GM21360 (cell line): ENCODE measurements at regions not wholly inside any gene's neighbourhood (a gene's known extent, or its start where the extent isn't known, plus 50 kb on each side); places are given as distances from the start of the nearest gene placed in this dataset.
"Not testable (repeated sequence)": the region's sequence is repeated elsewhere in the genome, so short reads cannot be mapped to it uniquely, and the experiment has no call there.

Source experiments
- ATAC-seq: cut with Tn5 transposase; IDR thresholded peaks from one replicate; pipeline ENCODE4 v1.9.1; 2021; ENCODE audit warnings: mild to moderate bottlenecking, moderate library complexity; ENCODE audit not compliant: unreplicated experiment

DNA sequence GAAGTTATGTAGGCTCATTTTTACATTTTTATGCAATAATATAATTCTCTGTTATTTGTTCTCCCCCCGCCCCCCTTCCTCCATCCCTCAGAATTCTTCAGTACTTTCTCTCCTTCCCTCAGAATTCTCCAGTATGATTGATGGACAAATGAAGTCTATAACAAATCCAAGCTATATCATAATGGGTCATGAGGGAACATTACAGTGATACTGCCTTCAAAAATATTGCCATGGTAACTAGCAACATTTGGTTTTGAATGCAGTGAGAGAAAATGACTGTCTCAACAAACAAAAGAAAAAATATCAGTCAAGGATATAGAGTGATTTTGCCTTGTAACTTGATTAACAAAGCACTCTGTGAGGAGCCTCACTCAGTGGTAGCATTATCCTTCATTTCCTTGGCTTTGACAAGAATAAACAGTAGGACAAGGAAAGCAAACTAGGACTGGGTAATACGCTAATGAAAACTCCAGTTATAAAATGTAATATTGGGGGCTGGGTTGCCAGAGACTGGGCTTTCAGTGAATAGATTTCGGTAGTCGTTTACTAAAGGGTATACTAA, 392.9 kb upstream of the CRIM1 start:
- ATAC-seq, result no peak

DNA sequence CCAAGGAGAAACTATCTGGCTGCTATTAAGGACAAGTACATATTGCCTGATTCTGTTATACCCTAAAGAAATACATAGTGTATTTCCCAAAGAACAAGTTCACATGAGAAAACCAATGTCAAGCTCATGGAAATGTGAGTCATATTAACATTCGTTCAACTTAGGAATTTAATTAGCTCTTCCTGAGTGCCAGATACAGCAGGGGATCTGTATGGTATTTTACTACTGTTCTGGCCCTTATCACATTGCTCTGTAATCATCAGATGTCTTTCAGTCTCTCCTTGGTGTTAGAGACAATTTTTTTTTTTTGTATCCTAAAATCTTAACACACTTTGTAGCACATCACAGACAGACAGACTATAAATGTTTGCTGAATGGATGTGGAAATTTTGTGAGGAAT, 395.0 kb upstream of the CRIM1 start:
- no peak for ATAC-seq

DNA sequence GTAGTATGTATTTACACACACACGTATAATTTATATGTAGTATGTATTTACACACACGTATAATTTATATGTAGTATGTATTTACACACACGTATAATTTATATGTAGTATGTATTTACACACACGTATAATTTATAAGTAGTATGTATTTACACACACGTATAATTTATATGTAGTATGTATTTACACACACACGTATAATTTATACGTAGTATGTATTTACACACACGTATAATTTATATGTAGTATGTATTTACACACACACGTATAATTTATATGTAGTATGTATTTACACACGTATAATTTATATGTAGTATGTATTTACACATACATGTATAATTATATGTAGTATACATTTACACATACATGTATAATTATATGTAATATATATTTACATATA, 398.5 kb upstream of the CRIM1 start:
- not testable (repeated sequence) for ATAC-seq

DNA sequence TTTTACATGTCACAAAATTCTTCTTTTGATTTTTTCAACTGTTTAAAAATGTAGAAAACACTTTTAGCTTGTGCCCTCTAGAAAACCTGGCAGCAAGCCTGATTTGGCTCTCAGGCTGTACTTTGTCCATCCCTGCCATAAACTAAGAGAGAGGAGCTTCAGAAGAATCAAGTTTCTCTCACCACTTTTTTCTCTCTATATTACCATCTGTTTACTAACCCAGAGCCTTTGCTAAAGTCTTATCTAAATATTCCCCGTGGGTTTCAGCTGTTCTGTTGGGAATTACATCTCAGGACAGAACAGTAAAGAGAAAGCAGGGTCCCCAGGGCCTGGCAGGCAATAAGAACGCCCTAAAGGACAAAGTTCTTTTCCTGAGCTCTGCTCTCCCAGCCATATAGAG, 409.1 kb upstream of the CRIM1 start:
- ATAC-seq, result no peak

DNA sequence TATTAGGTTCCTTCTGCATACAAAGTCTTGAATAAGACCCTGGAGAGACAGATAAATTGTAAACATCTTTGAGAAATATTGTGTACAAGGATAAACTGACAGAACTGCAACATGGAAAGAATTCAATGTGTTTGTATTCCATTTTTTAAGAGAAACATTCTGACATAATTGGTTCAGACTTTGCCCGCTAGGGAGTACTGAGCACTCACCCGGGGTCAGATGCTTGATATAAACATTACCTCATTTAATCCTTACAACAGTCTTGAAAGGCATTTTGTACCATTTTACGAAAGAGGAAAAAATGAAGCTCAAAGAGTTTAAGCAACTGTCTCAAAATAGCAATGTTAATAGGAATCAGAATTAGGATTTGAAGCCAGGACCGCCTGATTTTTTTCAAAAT, 416.7 kb upstream of the CRIM1 start:
- no peak for ATAC-seq

DNA sequence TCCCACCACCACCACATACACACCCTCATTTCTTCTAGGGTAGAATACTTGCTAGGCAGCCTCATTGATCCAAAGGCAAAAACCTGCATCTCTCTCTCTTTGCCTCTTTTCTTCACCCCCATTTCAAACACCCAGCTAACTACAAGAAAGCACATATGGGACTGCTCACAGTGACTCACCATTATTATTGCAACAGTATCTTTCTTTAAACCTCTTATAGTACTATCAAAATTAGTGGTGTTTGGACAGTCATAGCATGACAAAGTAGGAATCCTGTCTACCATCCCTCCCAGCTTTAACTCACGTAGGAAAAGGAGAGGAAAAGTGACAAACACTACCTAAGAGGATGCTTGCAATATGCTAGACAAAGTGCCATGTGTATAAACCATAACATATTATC, 422.5 kb upstream of the CRIM1 start:
- no peak for ATAC-seq

DNA sequence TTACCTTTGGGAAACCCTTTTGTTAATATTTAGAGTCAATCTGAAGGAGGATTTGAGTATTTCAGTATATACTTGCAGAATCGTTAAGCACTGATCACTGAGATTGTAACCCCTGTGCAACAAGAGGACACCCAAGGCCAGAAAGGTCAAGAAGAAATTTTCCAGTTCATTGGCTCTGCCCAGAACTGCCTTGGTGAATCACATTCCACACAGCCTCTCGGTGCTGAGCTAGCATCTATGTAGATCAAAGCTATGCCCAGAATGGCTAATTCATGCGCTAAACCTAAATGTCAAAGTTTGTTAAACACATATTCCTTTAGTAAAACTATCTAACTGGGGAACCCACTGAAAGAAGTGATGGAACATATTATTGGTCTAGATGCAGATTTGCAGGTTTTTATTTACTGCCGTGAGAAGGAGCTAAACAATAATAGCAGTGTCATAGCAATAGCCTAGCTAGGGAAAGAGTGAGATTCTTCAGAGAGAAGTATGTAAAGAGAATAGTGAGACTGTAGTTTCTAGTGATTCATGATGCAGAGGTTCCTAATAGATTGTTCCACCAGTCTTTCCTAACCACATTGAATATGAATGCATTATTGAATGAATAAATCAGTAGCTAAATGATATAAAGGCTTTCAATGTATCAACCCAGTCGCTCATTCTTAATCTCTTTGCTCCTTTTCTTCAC, 423.2 kb upstream of the CRIM1 start:
- ATAC-seq, result no peak

DNA sequence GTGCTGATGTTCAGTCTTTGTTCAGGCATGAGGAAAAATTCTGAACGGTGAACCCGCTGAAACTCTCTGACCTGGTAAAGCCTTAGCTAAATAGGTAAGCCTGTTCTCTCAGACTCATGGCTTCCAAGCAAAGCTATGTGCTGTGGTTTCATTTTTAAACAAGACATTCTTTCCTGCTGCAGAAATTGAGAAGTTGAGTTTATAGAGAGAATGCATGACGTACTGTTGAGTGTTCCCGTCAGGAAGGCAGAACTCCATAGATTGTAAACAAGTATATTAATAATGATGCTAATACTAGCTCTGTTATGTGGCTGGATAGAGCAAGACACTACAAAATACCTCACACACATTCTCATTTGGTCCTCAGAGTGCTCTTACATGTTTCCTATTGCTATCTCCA, 424.0 kb upstream of the CRIM1 start:
- no peak for ATAC-seq

DNA sequence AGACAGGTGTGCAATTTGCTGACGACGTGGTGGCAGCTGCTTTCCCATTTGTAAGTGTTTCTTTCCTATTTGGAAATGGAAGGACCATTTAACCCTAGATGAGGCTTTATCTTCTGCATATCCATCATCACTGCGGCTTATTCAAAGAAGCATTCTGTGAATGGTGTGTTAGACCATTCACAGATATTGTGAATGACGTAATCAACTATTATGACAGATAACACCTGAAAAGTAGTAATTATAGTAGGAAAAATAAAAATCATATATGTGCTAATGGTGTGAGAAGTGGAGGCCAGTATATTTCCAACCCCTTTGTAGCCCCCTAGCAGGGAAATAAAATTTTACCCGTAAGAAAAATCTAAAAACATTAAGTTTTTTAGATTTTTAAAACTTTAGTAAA, 424.5 kb upstream of the CRIM1 start:
- no peak for ATAC-seq

DNA sequence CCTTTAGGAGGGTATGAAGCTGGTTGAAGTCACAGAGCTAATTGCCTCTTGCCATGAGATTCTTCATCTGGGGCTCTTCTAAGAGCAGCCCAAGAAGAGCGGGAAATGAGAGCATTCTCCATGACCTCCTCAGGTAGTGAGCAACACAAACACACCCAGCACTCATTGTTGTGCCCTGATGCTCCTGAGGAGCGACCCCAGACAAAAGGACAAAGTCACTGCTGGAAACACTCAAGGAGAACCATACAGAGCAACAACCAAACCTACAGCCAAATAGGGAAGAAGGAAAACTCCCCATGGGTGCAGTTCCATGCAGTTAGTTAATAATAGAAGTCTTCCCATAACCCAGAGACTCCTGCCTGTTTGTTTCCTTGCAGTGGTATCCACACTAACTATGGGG, 426.0 kb upstream of the CRIM1 start:
- ATAC-seq, result no peak

DNA sequence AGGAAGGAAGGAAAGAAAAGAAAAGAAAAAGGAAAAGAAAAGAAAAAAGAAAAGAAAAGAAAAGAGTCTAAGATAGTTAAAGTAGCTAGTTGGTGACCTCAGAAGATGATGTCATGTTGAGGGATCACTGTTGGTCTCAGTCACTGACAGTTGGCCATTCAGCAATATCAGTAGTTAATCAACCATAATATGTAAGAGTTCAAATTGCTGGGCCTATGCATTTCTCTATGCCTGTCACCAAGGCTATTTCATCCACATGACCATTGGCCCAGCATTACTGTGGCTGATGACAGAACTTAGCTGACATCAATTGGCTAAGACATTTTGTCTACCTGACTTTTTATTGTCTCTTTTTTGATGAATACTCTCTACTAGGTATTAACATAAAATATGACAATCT, 435.5 kb upstream of the CRIM1 start:
- no peak for ATAC-seq

DNA sequence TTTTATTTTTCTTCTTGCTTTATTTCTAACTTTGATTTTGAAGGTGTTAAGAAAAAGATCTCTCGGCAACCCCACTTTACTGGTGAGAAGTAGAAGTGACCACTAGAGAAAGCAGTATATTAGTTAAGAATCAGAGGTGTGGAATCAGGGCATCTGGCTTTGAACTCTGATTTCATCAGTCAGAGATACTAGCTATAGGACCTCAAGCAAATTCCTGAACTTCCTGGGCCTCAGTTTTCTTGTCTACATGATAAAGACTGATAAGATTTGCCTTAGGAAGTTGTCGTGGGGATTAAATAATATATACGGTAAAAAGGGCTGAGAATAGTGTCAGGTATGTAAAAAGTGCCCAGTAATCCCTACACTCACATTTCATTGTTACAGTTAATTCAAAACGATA, 440.3 kb upstream of the CRIM1 start:
- ATAC-seq, result no peak

DNA sequence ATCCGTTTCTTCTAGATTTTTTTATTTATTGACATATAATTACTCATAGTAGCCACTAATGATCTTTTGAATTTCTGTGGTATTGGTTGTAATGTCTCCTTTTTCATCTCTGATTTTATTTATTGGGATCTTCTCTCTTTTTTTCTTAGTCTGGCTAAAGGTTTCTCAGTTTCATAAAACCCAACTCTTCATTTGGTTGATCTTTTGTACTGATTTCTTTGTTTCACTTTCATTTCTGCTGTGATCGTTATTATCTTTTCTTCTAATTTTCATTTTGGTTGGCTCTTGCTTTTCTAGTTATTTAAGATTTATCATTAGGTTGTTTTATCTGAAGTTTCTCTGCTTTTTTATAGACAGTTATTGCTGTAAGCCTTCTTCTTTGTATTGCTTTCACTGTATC, 463.6 kb upstream of the CRIM1 start:
- no peak for ATAC-seq

DNA sequence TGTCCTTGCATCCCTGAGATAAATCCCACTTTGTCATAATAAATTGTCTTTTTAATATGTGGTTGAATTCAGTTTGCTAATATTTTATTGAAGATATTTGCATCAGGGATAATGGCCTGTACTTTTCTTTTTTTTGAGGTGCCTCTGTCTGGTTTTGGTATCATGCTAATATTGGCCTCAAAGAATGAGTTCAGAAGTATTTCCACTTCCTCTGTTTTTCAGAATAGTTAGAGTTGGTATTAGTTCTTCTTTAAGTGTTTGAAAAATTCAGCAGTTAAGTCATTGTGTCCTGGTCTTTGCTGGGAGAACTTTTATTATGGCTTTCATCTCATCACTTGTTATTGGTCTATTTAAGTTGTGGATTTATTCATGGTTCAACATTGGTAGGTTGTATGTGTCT, 464.1 kb upstream of the CRIM1 start:
- ATAC-seq, result no peak

DNA sequence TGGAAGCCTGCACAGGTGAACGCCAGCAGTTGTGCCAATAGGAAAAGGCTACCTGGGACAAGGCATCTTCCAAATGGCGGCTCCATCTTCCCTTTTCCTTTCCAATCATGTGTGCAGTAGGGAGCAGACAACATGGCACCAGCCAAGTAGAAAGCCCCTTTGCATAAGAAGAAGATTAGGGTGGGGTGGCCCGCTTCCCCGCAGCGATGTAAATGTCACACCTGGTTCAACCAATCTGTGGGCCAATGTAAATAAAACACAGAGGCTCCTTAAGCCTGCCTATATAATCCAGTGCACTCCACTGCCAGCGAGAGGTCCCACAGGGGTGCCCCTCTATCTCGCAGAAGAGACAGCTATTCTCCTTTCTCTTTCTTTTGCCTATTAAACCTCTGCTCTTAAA, 468.4 kb upstream of the CRIM1 start:
- ATAC-seq, result no peak

DNA sequence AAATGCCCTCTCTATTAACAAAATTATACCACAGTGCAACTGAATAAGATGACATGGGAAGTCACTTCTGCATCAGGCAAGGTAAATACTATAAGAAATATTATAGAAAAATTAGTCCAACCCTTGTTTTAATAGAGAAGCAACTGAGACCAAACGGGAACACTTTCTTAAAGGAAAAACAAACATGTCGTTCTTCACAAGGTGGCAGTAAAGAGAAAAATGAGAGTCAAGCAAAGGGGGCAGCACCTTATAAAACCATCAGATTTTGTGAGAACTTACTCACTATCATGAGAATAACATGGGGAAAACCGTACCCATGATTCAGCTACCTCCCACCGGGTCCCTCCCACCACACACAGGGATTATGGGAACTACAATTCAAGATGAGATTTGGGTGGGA, 481.7 kb upstream of the CRIM1 start:
- ATAC-seq, result no peak

DNA sequence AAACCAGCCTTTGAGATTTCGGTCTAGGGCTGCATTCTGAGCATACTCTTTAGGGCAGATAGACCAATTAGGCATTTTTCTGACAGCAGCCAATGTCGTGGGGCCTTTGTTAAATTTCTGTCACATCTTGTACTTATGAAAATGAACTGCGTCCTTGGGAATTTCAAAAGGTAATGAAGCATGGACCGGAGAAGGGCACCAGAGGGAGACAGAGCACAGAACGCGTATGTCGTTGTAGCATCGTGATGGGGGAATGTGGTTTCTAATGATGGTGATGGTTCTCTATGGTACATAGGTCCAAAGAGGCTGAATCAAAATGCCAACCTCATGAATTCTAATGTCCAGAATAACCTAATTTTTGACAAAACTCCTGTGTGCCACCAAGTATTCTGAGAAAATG, 483.9 kb upstream of the CRIM1 start:
- ATAC-seq, result no peak

DNA sequence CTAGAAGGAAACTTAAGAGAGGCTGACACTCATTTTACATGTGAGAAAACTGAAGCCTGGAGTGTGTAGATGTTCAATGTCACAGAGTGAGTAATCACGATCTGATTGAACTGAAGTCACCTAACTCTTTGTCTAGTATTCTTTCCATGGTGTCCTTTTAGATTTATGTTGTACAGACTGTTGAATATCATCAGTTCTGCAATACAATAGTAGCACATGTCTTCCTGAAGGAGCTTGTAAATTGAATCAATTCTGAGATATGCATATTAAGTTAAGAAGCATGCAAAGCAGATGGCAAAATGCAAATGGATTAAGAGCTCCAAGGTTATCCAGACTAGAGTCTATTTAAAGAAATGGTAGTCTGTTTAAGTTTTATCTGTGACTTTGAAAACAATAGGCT, 484.9 kb upstream of the CRIM1 start:
- ATAC-seq, result no peak

DNA sequence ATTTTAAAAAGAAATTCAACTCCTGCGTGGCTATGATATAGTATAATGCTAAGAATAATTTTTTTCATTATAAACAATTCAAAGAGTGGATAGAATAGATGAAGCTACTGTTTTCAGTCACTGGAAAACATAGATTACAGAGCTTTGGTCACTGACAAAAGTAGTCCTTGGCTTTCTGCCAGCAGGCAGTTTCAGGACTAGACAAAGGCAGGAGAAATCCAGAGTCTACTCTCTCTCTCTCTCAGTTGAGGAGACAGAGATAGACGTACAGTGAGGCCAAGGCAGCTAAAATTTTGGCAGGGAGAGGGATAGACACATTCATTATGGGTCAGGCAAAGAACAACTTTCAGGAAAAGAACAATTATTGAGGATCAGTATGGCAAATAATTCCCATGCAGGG, 491.4 kb upstream of the CRIM1 start:
- no peak for ATAC-seq

DNA sequence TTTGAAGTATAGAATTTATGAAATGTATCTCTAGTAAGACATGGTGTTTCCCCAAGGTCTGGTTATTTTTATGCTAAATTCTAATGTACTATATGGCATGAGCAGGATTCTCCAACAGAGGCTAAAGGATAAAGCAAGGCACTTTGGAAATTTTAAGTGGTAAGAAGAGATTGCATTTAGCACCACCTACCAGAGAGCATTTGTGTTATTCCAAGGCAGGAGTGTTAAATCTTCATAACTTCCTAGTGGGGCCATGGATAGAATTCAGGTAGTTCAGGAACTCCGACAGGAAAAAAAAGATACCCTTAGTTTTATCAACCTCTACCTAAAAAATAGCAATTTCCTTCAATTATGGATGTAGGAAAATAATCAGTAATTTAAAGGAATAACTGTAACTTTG, 497.4 kb upstream of the CRIM1 start:
- no peak for ATAC-seq

DNA sequence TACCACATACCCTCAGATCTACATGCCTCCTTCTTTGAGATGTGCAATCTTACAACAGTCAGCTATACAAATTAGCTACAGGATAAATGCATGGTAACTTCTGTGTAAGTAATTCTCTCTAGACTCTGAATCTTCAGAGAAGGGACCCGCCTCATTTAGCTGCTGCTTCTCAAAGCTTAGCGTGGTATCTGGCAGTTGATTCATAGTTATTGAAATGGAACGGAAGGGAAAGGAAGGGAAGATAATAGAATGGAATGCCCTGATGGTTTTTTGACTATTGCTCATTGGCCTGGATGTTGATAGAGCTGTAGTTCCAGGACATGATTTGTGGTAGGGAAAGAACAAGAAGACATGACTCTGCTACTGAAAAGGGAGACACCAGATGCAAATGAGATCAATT, 498.1 kb upstream of the CRIM1 start:
- no peak for ATAC-seq

DNA sequence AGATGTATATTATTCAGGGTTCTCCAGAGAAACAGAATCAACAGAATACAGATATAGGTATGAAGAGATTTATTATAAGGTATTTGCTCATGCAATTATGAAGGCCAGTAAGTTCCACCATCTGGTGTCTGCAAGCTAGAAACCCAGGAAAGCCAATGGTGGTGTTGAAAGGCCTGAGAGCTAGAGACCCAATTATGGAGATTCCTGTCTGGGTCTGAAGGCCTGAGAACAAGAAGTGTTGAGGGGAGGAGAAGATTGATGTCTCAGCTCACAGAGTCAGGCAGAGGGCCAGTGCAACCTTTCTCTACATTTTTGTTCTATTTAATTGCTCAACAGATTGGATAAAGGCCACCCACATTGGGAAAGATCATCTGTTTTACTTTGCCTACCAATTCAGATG, 524.2 kb upstream of the CRIM1 start:
- no peak for ATAC-seq

DNA sequence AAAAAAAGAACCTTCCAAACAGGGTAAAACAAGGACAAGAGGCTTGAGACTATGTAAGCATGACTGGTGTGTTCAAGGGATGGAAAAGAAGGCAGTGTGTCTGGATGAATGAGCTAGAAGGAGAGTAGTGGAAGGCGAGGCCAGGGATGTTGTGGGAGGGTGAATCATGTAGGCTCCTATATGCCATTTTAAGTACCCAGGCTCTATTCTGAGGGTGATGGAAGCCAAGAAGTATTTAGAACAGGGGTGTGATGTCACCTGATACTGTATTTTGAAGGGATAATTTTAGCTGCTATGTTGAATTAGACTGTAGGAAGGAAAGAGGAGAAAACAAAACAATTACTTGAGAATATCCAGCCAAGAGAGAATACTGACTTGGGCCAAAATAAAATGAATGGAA, 524.7 kb upstream of the CRIM1 start:
- ATAC-seq, result no peak
